Adrenal gland (tissue), 5 donors: ENCODE measurements at regions not wholly inside any gene's neighbourhood (a gene's known extent, or its start where the extent isn't known, plus 50 kb on each side); places are given as distances from the start of the nearest gene placed in this dataset.

Experiments used
- CTCF ChIP-seq, 6 experiments: fragments of 450-650 bp in 4 of 6; fragments of 200-600 bp in 2 of 6; sonication (generic) in 1 of 6; IDR thresholded peaks; 1 replicate in 5 of 6; 2 replicates in 1 of 6; pipeline versions ENCODE4 v1.5.1 to v1.8.0; 2016 to 2021; ENCODE audit warnings: antibody characterized with exemption in 6 of 6, mild to moderate bottlenecking in 2 of 6, moderate library complexity in 1 of 6
- POLR2A ChIP-seq, 2 donors: fragments of 450-650 bp; IDR thresholded peaks; one replicate each; pipeline ENCODE4 v1.6.1; 2017; ENCODE audit warnings: antibody characterized with exemption in 2 of 2, mild to moderate bottlenecking in 2 of 2, moderate library complexity in 1 of 2
- donor health status: DM: no; HTN: no; CAD: no.

GRCh38 chr4:52212702-52213101, 161.6 kb downstream of the SPATA18 start:
- no peak for TF ChIP-seq CTCF (IDR thresholded peaks at IDR 0.05)
- no peak for TF ChIP-seq POLR2A (IDR thresholded peaks at IDR 0.05)
